ENCODE measurements at regions not wholly inside any gene's neighbourhood (a gene's known extent, or its start where the extent isn't known, plus 50 kb on each side); places are given as distances from the start of the nearest gene placed in this dataset.

GRCh38 chr3:137171834-137172603 is 214.2 kb downstream of the IL20RB start:
- TF ChIP-seq EP300 (IDR thresholded peaks at IDR 0.05; ENCODE audit: low read depth in 2 of 2, low read length in 2 of 2) (no peak), EP300 (CRISPR knock-in tag; IDR thresholded peaks at IDR 0.05; ENCODE audit: borderline replicate concordance) (no peak), CTCF (CRISPR knock-in tag; IDR thresholded peaks at IDR 0.05) (no peak), MAFF (IDR thresholded peaks at IDR 0.05; ENCODE audit: low read depth, low read length) (no peak), FOXK1 (CRISPR knock-in tag; IDR thresholded peaks at IDR 0.05; ENCODE audit: borderline replicate concordance, low read depth) (no peak), POLR2A (IDR thresholded peaks at IDR 0.05; ENCODE audit: insufficient read depth in 1 of 2, low read depth in 2 of 2, low read length in 2 of 2) (no peak), NKX3-1 (CRISPR knock-in tag; IDR thresholded peaks at IDR 0.05) (no peak), GPBP1L1 (CRISPR knock-in tag; IDR thresholded peaks at IDR 0.05) (no peak), RAD21 (CRISPR knock-in tag; IDR thresholded peaks at IDR 0.05) (no peak), TCF7L2 (IDR thresholded peaks at IDR 0.05; ENCODE audit: low read depth, low read length) (no peak), CEBPG (CRISPR knock-in tag; IDR thresholded peaks at IDR 0.05) (no peak), NFE2L2 (IDR thresholded peaks at IDR 0.05; ENCODE audit: low read length) (no peak), ZNF496 (CRISPR knock-in tag; IDR thresholded peaks at IDR 0.05; ENCODE audit: insufficient replicate concordance) (no peak)

All from HepG2 (cell line).